Kasumi-1 (cell line): ENCODE measurements at regions not wholly inside any gene's neighbourhood (a gene's known extent, or its start where the extent isn't known, plus 50 kb on each side); places are given as distances from the start of the nearest gene placed in this dataset.
"Not testable (repeated sequence)": the region's sequence is repeated elsewhere in the genome, so short reads cannot be mapped to it uniquely, and the experiment has no call there.

Source experiments
- DNase-seq, 2 experiments: peaks; one replicate each; lab custom pipeline; 2025; lab: John Stamatoyannopoulos, UW

DNA sequence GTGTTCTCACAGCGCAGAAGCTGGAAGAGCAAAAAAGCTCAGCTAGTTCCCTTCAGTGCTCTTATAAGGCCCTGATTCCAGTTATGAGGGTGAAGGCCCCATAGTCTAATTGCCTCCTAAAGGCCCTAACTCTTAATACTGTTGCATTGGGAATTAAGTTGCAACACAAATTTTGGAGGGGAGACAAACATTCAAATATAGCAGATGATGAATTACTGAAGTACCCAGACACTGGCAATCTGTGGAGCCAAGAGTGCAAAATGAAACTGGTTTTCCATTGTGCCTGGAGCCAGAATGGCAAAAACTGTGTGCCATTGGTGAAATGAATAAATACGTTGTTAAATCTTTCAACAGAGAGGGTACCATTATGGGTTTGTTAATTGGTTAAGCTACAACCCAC lies 356.0 kb downstream of the PPARGC1A start:
- DNase-seq, result no peak

DNA sequence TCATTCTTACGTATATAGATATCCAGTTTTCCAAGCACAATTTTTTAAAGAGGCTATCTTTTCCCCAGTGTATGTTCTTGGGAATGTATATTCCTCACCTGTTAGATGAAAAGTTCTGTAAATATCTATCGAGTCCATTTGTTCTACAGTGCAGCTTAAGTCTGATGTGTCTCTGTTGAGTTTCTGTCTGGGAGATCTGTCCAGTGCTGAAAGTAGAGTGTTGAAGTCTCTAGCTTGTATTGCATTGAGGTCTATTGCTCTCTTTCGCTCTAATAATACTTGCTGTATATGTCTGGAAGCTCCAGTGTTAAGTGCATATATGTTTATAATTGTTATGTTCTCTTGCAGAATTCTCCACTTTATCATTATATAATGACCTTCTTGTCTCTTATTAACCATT lies 373.1 kb downstream of the PPARGC1A start:
- DNase-seq, result peak; percentile 31 to 36

DNA sequence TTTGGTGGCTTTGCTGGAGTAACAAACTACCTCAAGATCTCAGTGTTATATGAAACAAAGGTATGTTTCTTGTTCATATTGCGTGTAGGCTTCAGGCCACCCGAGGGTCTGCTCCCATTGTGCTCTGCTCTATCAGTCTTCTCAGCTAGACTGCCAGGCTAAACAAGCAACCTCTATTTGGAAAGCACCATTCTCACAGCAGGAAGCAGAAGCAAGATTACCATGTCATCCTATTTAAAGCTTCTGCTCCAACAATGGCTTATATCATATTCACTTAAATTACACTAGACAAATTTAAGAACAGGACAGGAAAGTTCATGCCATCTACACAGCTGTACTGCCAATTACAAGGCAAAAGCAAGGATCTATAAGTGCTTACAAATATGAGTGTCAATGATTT lies 385.8 kb downstream of the PPARGC1A start:
- no peak for DNase-seq

DNA sequence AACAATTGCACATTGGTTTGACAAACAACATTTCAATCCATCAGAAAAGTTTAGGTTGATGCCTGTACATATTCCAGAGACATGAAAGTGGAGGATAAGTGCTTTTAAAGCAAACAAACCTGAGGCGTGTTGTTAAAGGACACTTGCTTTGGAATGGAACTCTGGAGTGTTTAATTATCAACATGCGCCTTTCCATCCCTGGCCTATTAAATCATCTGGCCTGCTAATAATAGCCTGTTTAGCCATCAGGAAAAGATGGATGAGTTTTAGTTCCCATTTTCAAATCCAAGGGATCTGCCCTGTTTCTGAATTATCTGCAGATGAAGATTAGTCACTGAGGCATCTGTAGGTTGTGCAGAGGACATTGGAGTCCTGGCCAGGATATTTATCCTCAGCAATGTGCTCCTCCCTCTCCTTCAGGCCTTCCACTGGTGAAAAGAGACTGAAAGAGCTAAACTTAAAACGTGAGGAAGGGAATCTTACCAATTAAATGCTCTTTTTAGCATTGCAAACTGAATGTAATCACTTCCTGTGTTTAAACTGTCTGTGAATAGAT lies 388.9 kb downstream of the PPARGC1A start:
- DNase-seq, result no peak

DNA sequence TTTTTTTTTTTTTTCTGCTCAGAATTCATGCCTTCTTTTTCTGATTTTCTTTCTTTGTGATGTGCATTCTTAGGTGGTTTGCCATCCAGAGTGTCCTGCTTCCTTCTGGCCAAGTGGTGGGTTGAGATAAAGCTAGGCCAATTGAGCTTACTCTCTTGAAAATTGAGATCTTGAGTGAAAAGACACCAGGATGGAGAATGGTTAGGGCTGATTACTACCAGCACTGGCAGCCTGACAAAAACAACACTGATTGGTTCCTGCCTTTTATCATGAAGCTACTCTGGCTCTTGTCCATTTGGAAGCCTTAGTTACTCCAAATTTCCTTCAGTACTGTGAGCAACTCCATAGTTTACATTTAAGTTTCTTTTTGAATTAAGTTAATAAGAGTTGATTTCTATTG lies 404.0 kb downstream of the PPARGC1A start:
- no peak for DNase-seq

DNA sequence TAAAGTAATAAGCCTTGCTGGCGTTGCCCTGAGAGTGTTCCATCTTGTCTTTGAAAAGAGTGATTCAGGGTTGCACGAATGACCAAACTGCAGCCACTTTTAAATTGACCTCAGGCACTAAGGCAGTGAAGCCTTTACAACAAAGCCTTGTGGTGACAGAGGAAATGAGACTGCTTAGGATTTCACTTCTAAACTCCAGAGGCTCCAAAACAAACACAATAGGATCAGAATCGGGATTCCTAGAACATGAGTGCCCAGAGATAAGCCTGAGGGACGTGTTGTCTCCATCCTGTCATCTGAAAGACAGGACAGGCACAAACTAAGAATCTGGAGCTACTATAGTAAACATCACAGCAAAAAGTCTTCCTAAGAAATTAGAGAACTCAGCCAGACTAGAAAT lies 405.2 kb downstream of the PPARGC1A start:
- DNase-seq, result no peak

DNA sequence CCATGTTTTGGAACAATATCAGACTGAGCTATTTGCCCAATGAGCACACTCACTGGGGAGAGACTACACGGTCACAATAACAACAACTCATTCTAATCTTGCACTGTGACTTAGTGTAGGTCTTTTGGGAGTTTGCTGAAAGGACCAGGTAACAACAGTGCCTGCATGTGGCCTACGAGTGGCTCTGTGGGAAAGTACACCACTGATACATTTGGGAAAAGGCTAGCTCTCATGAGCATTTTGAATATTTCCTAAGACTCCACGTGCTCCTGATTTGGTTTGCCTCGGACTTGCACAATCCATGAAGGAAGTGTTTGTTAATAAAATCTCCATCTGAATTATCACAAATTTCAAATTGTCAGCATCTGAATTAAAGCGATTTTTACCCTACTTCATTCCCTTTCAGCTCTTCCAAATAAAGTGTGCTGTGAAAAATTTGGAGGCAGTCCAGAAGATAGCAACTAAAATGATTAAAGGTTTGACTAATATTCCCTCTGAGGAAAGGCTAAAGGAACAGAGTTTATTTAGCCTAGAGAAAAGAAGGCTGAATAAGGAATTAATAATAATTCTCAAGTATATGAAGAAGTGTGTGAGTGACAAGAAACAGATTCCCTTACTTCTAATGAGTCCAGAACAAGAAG lies 406.4 kb downstream of the PPARGC1A start:
- DNase-seq, result no peak

DNA sequence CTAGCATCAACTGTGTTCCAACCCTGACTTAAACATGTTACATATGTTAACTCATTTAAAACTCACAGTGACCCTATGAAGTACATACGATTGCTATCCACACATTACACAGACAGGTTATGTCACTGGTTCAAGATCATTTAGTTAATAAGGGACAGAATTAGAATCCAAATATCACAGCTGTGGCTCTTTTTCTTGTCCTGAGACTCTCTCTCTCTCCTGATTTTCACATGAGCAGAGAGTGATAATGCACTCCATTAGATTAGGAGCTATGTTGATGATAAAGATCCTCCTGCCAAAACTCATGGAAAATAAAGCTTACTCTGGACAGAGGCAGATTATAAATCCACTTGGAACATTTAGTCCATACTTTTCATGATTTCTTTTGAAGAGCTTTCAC lies 408.3 kb downstream of the PPARGC1A start:
- DNase-seq, result no peak

DNA sequence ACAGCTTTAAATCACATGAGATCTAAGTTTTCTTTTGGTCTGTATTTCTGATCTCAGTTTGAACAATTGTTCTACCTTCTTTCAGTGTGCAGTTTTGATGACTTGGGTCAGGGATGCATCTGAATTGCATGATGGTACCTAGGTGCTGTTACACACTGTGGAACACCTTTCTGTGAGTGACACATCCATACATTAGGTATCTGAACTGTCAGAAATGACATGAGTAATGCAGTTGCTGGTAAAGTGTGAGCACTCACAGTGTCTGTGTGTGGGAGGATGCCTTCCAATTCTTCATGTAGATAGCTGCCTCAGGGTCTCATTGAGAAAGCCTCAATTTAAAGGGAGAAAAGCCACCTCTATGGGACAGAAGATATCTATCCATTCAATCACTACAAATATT lies 411.9 kb downstream of the PPARGC1A start:
- DNase-seq, result no peak

DNA sequence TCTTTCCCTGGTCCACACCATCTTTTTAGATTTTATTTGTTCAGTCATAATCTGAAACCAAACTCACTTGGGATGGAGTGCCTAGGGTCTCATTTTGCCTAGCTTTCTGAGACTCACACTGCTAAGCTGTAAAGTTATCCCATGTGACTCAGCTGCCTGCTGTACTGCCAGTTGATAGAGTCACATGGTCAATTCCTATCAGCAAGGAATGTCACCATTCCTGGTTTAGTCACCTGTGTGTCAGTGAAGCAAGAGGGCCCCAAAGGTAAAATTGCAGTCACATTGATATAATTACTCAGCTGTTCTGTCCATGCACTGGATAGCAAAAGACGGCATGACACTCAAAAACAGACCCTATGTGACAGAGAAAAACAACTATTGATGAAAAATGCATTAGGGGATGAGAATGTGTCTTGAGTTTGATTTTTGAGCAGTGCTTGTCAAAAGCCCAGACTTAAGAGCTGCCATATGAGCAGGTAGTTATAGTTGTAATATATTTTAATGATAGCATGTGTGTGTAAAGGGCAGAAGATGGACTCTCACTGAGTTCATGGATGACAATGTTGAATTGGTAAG lies 413.2 kb downstream of the PPARGC1A start:
- DNase-seq, result no peak

DNA sequence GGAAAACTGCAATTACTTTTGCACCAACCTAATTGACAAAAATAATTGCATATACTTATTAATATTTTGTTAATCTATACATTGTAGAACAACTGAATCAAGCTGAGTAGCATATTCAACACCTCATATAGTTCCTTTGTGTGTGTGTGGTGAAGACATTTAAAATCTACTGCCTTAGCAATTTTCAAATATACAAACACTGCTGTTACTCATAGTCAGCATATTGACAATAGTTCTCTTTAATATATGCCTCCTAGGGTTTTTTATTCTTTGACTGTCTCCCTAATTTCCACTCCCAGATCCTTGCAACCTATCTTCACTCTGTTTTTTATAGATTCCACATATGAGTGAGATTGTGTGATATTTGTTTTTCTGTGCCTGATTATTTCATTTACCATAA lies 426.8 kb downstream of the PPARGC1A start:
- no peak for DNase-seq

DNA sequence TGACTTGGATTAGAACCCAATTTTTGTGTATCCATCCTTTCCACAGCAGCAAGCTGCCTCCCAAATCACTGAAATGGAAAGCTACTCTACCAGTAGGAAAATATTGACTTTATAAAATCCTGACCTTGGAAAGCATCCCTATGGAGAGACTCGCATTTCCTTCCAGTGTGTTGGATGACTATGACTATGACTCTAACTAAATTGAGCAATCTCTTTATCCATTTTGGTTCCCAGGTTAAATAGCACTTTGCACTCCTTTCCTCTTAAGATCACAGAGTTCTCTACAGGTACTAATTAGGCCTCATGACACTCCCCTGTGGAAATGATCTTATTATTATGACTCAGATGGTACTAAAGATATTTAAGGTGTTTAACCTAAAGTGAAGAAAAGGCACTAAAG lies 431.8 kb downstream of the PPARGC1A start:
- DNase-seq, result no peak

DNA sequence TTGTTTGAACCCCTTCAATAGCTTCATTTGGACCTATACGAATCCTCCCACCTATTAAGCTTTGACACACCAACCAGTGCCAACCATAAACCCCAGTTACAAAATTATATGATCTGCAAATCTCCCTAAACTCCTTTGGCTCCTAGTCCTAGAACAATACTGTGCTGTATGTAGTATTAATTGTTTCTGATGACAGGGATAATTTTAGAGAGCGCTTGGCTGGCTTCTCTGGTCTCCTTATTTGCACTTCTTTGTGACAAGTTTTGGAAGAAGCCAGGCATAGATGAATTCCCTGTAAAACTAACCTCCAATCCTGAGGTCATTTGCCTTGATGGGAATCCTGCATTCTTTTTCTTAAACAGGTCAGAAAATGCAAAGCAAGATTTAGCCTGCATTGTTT lies 433.0 kb downstream of the PPARGC1A start:
- no peak for DNase-seq

DNA sequence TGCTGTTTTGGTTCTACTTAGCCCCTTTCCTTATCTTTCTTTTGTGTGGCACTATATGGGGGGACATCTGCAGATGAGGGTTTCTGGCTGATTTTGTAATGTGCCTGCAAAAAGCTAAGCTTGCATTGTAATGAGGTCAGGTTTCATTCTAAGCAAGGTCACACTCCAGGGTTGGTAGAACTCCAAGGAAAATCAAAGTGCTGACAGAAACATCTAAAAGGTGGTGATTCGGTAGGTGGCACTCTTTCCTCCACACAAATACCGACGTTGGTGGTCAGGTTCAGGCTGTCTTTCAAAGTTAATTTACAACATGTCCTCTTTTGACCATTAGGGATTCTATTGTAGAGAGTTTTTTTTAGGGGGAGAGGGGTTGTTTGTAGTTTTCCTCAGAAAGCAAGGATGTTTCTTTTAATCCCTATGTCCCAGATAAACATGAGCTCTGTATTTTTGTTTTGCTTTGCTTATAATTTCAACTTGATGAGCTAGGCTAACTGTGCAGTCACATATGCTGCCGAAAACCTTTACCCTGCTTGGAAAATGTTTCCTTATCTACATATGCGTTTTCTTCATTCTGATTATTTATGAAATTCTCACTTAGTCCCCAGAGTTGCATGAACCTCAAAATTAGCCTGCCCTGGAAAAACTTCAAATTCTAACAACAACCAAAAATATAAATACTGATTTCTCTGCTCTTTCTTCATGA lies 434.2 kb downstream of the PPARGC1A start:
- DNase-seq, result no peak

DNA sequence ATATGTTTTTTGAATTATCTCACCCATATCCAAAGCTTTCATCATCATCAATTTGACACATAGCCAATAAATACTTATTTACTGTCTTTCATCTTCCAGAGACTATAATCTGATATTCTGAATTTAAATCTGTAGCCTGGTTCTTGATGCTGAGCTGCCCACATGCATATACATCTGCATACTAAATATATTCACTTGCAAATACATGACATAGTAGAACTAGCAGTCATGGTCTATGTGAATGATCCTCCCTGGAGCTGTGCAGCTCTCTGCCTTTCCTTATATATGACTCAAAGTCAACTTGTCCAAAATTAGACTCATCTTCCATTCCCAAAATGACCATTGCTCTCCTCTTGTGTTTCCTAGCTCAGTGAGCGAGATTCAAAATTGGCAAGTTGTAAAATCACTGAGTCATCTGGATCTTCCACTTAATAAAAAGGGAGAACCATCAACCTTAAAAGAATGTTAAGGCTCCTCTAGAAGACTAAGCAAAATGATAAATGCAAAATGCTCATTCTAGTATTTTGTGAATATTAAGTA lies 448.2 kb downstream of the PPARGC1A start:
- DNase-seq, result no peak

DNA sequence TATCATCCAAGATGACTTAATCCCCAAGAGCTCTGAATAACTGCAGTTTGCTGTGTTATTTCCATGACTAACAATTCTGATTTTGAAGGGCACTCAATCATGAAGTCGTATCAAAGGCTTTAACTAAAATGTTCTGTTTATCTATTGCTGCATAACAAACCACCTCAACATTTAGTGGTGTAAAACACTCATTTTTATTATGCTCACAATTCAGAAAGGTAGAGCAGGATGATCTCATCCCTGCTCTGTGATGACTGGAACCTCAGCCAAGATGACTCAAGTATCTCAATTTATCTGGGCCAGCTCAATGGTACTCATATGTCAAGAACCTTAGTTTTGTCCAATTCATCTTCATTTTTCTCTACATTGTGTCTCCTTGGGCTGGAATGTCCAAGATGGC lies 451.1 kb downstream of the PPARGC1A start:
- DNase-seq, result no peak

DNA sequence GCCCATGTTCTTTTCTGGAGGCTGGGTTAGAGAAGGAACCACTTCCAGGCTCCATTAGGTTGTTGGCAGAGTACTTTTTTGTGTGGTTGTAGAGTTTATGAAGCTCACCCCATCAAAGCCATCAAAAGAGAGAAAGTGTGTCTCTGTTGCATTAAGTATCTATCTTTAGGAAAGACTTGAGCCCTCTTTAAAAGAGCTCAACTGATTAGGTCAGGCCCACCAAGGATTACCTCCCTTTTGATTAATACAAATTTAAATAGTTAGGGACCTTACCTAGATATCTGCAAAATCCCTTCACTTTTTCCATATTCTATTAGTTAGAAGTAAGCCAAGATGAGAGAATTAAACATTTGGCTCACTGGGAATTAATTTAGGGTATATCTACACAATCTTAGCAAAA lies 460.4 kb downstream of the PPARGC1A start:
- no peak for DNase-seq

DNA sequence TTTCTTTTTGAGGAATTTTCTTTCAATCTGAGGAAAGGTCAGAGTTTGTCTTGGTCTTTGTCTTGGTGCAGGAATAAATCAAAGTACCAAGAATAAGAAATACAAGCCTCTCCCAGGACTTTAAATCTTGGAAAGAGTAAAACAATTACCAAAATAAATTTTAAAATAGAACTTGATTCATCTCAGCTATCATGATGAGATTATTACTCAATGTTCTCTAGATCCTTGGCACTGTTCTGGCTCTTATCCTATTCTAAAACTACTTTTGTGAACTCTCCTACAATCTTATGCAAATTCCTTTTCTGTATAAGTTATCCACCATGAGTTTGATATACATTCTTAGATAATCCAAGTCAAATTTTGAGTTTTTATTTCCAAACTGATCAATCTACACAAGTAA lies 464.3 kb downstream of the PPARGC1A start:
- no peak for DNase-seq

DNA sequence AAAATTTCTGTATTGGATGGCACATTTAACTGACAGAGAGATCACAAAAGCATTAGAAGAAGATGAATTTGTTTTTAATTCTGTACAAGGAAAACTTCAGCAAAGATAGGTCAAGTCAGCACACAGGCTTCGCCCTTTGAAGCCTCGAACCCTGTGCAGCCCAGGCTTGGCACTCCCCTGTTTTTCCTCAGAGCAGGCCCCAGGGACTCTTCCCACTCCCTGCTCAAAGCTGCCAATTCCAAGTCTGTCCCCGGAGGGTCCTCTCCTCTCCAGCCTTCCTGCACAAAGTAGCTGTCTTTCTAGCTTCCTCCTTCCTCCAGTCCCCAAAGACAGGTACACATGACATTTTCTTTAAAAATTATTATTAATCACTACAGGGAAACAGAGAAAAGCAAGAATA lies 466.3 kb downstream of the PPARGC1A start:
- no peak for DNase-seq

DNA sequence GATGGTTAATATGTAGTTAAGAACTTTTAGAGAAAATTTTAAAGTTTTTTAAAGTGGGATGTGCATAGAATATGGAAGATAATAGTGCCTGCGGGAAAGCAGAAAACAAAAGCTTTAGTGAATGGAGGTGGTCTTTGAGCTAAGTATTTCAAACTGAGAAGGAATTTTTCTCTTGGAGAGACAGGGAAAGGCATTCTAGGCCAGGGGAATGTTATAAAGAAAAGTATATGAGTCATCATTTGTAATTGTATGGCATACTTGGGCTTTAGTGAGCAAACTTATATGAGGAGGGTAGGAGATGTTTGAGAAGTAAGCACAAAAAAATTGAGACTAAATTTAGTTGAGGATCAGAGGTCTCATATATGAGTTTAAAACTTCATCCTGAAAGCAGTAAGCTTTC lies 467.0 kb downstream of the PPARGC1A start:
- DNase-seq, result no peak

DNA sequence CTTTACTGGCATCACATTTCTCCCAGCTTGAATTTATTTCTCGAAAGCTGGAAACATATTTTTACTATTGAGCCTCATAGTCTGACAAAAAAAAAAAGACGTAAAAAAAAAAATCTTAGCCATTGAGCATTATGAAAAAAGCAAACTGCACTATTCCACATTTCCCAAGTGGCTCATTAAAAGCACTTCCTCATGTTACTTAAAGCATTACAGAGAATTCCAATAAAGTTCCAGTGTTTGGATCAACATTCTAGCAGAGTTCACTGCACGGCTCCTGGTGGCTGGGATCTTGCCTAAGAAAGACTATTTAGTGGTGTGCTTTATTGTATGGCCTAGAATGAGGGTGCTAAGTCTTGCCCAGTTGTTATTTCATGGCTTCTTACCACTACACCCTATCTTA lies 476.2 kb downstream of the PPARGC1A start:
- no peak for DNase-seq

DNA sequence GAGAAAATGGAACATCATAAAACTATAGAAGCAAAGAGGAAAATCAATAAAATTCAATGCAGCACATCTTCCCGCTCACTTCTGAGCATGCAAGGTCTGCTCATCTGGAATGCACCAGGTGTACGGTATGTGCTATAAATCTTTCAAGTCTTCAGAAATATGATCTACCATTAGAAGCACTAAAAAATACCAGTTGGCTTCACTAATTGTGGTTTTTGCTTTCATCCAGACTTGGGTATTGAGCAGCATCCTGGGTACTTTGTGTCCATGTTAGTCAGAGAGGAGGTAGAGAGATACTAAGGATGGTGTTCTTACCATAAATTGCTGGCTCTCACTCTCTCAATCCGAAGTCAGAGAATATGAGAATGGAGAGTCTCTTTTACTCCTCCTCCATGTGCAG lies 477.1 kb downstream of the PPARGC1A start:
- DNase-seq, result no peak

DNA sequence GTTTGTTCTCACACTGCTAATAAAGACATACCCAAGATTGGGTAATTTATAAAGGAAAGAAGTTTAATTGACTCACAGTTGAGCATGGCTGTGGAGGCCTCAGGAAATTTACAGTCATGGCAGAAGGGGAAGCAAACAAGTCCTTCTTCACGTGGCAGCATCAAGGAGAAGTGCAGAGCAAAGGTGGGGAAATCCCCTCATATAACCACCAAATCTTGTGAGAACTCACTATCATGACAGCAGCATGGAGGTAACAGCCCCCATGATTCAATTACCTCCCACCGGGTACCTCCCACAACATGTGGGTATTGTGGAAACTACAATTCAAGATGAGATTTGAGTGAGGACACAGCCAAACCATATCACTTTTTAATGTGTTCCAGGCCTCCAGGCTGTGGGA lies 480.9 kb downstream of the PPARGC1A start:
- not testable (repeated sequence) for DNase-seq
